Neural progenitor cell (in vitro differentiated cells): ENCODE measurements at regions not wholly inside any gene's neighbourhood (a gene's known extent, or its start where the extent isn't known, plus 50 kb on each side); places are given as distances from the start of the nearest gene placed in this dataset.
A peak's percentile ranks its signal among the peaks of the same experiment; 100 is the strongest.

Source experiments
- EZH2 ChIP-seq: fragments of 200-600 bp; sonication (generic); IDR thresholded peaks from 2 replicates; pipeline ENCODE4 v1.6.1; 2017; ENCODE audit warnings: antibody characterized with exemption, mild to moderate bottlenecking, moderate library complexity
- EZH2phosphoT487 ChIP-seq: fragments of 200-600 bp; sonication (generic); IDR thresholded peaks from 2 replicates; pipeline ENCODE4 v1.6.1; 2017; ENCODE audit warnings: antibody characterized with exemption
- TF ChIP-seq, protein P1 (sequence below): fragments of 200-600 bp; sonication (generic); IDR thresholded peaks from 2 replicates; pipeline ENCODE4 v1.5.1; 2017; ENCODE audit warnings: antibody characterized with exemption, mild to moderate bottlenecking

DNA sequence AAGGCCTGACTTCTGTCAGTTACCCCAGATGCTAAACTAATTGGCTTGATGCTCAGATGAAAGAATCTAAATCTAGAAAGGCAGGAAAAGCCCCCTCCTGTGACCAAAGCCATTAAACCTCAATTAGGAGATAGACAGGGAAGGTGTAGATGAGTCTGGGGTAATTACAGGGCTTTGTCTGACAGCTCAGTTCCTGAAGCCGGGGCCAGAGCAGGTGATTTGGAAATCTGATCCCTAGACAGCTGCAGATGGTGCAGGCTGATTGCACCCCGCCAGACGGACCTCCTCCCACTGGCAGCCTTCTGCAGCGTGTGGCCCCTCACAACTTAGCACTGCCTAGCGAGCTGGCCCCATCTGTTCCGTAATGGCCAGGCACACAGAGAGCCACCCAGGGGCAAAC, 395.1 kb downstream of the HLX start:
- TF ChIP-seq EZH2: no peak
- TF ChIP-seq, protein P1, sequence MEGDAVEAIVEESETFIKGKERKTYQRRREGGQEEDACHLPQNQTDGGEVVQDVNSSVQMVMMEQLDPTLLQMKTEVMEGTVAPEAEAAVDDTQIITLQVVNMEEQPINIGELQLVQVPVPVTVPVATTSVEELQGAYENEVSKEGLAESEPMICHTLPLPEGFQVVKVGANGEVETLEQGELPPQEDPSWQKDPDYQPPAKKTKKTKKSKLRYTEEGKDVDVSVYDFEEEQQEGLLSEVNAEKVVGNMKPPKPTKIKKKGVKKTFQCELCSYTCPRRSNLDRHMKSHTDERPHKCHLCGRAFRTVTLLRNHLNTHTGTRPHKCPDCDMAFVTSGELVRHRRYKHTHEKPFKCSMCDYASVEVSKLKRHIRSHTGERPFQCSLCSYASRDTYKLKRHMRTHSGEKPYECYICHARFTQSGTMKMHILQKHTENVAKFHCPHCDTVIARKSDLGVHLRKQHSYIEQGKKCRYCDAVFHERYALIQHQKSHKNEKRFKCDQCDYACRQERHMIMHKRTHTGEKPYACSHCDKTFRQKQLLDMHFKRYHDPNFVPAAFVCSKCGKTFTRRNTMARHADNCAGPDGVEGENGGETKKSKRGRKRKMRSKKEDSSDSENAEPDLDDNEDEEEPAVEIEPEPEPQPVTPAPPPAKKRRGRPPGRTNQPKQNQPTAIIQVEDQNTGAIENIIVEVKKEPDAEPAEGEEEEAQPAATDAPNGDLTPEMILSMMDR: no peak
- peak; percentile 90 for TF ChIP-seq EZH2phosphoT487
